HG03432 (cell line): ENCODE measurements at regions not wholly inside any gene's neighbourhood (a gene's known extent, or its start where the extent isn't known, plus 50 kb on each side); places are given as distances from the start of the nearest gene placed in this dataset.
A peak's percentile ranks its signal among the peaks of the same experiment; 100 is the strongest.
"Not testable (repeated sequence)": the region's sequence is repeated elsewhere in the genome, so short reads cannot be mapped to it uniquely, and the experiment has no call there.

Experiments
- ATAC-seq: cut with Tn5 transposase; IDR thresholded peaks from one replicate; pipeline ENCODE4 v1.9.1; 2021; ENCODE audit warnings: mild to moderate bottlenecking, moderate library complexity; ENCODE audit not compliant: unreplicated experiment

DNA sequence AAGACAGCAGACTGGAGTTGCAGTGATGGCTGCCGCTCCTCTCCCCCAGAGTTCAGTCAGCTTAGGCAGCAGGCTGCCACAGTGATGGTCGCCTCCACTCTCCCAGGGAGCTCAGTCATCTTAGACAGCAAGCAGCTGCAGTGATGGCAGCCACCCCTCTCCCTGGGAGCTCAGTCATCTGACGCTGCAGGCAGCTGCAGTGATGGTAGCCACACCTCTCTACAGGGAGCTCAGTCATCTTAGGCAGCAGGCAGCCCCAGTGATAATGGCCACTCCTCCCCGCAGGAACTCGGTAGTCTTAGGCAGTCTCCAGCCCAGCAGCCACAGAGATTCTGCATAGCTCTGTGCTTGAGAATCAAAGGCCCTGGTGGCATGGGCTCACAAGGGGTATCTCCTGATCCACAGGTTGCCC lies 582.7 kb downstream of the DTWD2 start:
- ATAC-seq: no peak

GRCh38 chr5:118397236-118397635 lies 591.1 kb downstream of the DTWD2 start:
- ATAC-seq: peak; percentile 64

- ATAC-seq: no peak
These were observed 595.9 kb downstream of the DTWD2 start for GRCh38 chr5:118392491-118392890.

DNA sequence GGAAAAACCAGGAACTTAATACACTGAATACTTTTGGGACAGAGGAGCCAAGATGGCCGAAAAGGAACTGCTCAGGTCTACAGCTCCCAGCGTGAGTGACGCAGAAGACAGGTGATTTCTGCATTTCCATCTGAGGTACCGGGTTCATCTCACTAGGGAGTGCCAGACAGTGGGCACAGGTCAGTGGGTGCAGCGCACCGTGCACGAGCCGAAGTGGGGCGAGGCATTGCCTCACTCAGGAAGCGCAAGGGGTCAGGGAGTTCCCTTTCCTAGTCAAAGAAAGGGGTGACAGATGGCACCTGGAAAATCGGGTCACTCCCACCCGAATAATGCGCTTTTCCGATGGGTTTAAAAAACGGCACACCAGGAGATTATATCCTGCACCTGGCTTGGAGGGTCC lies 605.4 kb downstream of the DTWD2 start:
- not testable (repeated sequence) for ATAC-seq

DNA sequence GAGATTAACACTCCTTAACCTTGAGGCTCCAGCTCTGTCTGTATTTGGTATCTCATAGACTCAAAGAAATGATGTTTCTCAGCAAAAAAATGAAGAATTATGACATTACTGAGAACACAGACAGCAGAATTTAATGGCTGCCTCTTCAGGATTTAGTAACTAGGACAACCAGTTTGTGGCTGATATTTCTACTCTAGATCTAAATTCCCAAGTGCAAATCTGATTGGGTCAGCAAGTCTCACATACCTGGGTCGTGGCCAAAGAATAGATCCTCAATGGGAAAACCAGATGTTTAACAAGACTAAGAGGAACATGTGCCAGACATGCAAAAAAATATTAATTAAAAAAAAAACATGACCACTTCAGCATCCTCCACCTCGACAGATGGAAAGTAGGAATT lies 608.9 kb downstream of the DTWD2 start:
- no peak for ATAC-seq

GRCh38 chr5:118378959-118379358 lies 609.4 kb downstream of the DTWD2 start:
- no peak for ATAC-seq

- no peak for ATAC-seq
These were observed 610.9 kb downstream of the DTWD2 start for GRCh38 chr5:118377420-118377819.

DNA sequence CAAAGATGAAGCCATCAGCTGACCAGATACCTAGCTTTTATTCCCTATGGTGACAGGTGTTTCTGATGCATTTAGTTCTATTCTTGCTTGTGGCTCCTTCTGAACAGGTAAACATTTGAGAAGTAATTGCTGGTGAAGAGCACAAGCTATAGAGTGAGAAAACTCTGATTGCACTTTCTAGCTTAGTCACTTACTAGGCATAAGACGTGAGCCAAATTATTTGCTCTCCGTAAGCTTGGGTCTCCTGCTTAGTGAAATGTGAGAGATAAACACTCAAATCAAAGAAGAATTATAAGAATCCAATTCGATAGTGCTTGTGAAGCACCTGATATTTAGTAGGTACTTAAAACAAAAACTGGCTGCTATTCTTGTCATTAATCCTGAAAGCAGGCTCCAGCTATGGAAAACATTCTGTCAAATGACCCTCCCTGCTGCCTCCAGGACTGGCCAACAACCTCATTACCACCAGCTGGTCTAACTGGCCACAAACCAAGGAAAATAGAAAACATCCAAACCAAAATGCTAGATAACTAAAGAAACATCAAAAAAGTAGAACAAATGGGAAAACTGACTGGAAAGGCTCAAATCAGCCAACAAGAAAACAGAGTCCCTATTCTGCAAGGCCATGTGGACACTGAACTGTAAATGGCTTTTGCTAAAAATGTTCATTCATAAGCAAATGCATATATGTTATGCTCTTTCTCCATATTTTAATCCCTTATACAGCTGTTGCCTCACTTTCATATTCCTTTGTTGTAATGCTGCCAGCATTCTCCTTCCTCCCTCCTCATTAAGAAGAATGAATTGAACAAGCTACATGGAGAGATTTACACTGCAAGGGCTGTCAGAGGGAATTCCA lies 616.1 kb downstream of the DTWD2 start:
- no peak for ATAC-seq

DNA sequence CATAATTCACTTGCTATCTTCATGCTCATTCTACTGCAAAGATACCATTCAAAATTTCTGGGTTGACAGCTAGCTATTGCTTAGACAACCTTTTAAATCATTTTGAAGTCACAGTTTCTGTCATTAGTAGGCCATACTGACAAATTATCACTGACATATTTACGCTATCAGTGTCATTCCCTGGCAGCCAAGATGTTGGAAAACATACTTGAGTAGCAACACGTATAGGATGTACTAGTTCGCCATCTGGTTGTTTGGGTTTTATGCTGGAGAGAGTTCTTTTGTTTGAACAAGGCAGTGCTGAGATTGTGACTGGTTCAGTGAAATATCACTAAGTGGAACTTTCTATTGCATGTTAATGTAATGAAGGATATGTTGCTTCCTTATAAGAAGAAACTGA lies 621.9 kb downstream of the DTWD2 start:
- ATAC-seq: no peak

DNA sequence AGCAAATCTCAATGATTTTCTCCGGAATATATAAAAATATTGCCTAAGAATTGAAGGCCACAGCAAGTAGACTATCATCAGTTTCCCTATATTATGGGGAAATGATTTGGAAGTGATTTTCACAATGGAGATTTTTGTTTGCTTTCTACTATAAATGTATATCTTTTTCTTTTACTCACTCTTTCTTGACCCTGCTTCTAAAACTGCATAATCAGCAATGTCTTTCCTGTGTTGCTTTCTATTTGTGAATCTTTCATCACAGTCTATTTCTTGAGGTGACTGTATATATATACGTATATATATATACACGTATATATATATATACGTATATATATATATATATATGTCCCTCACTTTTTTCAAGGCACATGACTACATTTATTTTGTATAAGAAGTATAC lies 622.6 kb downstream of the DTWD2 start:
- no peak for ATAC-seq

GRCh38 chr5:118354797-118355196 lies 633.5 kb downstream of the DTWD2 start:
- ATAC-seq: no peak

GRCh38 chr5:118353970-118354369 lies 634.4 kb downstream of the DTWD2 start:
- no peak for ATAC-seq

DNA sequence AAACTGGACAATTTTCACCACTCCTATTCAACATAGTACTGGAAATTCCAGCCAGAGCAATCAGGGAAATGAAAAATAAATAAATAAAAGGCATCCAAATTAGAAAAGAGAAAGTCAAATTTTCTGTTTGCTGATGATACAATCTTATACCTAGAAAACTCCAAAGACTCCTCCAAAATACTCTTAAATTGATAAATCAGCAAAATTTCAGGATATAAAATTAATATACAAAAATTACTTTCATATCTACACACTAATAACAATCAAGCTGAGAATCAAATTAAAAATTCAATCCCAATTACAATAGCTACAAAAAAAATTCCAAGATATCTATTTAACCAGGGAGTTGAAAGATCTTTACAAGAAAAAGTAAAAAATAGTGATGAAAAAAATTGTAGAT lies 651.9 kb downstream of the DTWD2 start:
- no peak for ATAC-seq

- ATAC-seq: no peak
These were observed 661.0 kb downstream of the DTWD2 start for GRCh38 chr5:118327389-118327788.

- ATAC-seq: no peak
These were observed 661.8 kb downstream of the DTWD2 start for GRCh38 chr5:118326481-118327045.

DNA sequence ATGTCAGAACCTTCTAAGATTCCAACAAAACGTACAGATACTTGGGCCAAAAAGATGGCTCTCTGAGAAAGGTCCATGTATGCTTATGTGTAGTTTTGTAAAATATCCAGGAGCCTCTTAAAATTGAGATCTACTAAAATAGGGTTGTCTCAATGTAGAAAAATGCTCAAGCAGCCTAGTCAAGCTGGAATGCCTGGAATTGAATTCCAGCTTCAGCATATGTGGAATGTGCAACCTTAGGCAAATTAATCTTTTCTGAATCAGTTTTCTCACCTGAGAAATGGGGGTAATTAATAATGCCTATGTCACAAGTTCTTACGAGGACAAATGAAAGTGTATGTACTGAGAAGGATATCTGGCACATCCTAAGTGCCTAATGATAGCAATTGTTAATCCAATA lies 662.4 kb downstream of the DTWD2 start:
- ATAC-seq: no peak

DNA sequence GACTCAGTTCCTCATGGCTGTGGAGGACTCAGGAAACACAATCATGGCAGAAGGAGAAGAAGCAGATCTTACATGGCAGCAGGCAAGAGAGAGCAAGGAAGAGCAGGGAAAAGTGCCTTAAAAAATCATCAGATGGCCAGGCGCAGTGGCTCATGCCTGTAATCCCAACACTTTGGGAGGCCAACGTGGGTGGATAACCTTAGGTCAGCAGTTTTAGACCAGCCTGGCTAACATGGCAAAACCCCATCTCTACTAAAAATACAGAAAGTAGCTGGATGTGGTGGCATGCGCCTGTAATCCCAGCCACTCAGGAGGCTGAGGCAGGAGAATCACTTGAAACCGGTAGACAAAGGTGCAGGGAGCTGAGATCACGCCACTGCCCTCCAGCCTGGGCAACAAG lies 664.6 kb downstream of the DTWD2 start:
- ATAC-seq: not testable (repeated sequence)

- no peak for ATAC-seq
These were observed 667.3 kb downstream of the DTWD2 start for GRCh38 chr5:118321081-118321480.

GRCh38 chr5:118320121-118320520 lies 668.2 kb downstream of the DTWD2 start:
- no peak for ATAC-seq

DNA sequence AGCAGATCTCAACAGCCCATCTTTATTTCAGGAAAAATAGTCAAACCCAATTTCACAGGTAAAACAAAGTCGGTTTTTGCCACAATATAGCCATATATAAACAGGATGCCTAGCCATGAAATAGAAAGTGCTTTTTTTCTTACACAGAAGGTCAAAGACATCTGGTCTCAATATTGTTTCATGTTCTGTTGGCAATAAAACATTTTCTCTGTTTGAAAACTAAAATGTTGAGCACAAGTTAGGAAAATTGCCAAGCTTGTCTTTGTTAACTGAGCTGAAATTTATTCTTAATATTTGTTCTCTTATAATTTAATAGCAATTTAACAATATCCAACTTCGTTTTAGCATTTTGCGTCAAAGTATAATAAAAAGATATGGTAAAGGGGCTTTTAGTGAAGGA lies 673.4 kb downstream of the DTWD2 start:
- ATAC-seq: no peak

GRCh38 chr5:118311103-118311819 lies 677.1 kb downstream of the DTWD2 start:
- ATAC-seq: no peak

DNA sequence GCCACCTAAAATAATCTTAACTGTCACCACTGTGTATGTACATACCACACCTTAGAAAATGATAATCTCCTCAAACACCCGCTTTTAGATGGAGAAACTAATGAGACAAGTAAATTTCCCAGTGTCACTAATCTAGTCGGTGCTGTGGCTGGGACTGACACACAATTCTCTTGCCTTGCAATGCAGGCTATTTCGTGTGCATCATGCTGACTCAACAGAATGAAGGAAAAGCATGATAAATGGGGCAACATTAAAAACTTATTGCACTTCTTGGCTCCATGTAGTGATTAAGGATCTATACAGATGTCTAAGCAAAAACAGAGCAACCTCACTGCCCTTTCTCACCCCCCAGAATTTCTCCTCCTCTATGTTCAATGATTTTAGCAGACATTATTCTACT lies 677.9 kb downstream of the DTWD2 start:
- no peak for ATAC-seq
